BLaER1 (cell line): ENCODE measurements at regions not wholly inside any gene's neighbourhood (a gene's known extent, or its start where the extent isn't known, plus 50 kb on each side); places are given as distances from the start of the nearest gene placed in this dataset.
"Not testable (repeated sequence)": the region's sequence is repeated elsewhere in the genome, so short reads cannot be mapped to it uniquely, and the experiment has no call there.

Experiments used
- H3K27ac ChIP-seq: shearing (Covaris generic); formaldehyde crosslinking; 2 replicates; pipeline ENCODE4 v1.8.1; 2022
- H3K27me3 ChIP-seq: shearing (Covaris generic); formaldehyde crosslinking; 2 replicates; pipeline ENCODE4 v1.8.1; 2022
- H3K36me3 ChIP-seq: shearing (Covaris generic); formaldehyde crosslinking; 2 replicates; pipeline ENCODE4 v1.8.1; 2022
- H3K4me1 ChIP-seq: shearing (Covaris generic); formaldehyde crosslinking; 2 replicates; pipeline ENCODE4 v1.8.1; 2022
- H3K4me2 ChIP-seq: shearing (Covaris generic); formaldehyde crosslinking; 2 replicates; pipeline ENCODE4 v1.8.1; 2022
- H3K4me3 ChIP-seq: shearing (Covaris generic); formaldehyde crosslinking; 2 replicates; pipeline ENCODE4 v1.8.1; 2022
- H3K9ac ChIP-seq: shearing (Covaris generic); formaldehyde crosslinking; 2 replicates; pipeline ENCODE4 v1.8.1; 2022
- H3K9me3 ChIP-seq: shearing (Covaris generic); formaldehyde crosslinking; 2 replicates; pipeline ENCODE4 v1.8.1; 2022
- H4K20me1 ChIP-seq: shearing (Covaris generic); formaldehyde crosslinking; 2 replicates; pipeline ENCODE4 v1.8.1; 2022
- Cebpa-rat ChIP-seq: shearing (Covaris generic); IDR thresholded peaks from 2 replicates; pipeline ENCODE4 v1.8.1; 2022

DNA sequence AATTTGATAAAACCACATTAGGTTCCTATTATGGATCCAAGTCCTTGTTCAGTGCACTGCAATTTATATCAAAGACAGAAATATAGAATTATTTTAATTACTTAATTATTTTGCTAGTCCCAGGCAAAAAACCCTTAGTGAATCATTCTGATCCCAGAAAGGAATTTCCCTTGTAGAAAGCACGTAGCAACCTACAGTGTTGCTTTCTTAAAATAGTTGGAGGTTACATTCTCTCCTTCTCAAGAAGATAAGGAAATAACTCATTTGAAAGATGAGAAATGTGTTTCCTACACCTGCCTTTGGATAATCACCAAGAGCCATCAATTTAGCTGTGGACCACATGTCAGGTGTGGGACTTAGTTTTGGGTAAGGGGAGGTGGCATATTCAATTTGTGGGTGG, 434.9 kb downstream of the SHISA9 start:
- TF ChIP-seq Cebpa-rat = no peak
- no peaks in the 10 kb centered on the region for H4K20me1 ChIP-seq
- no peaks in the 10 kb centered on the region for H3K9me3 ChIP-seq
- H3K4me2 ChIP-seq = no peak overlapping the region
- H3K9ac ChIP-seq = no peak overlapping the region
- H3K27ac ChIP-seq = no peak overlapping the region
- H3K4me1 ChIP-seq = no peaks in the 10 kb centered on the region
- no peak overlapping the region for H3K4me3 ChIP-seq
- no peaks in the 10 kb centered on the region for H3K27me3 ChIP-seq
- H3K36me3 ChIP-seq = no peaks in the 10 kb centered on the region

GRCh38 chr16:13336907-13337881, 435.8 kb downstream of the SHISA9 start:
- not testable (repeated sequence) for H4K20me1 ChIP-seq, H3K36me3 ChIP-seq, H3K27me3 ChIP-seq, H3K27ac ChIP-seq, H3K4me1 ChIP-seq, H3K9ac ChIP-seq, H3K4me2 ChIP-seq, H3K9me3 ChIP-seq, H3K4me3 ChIP-seq

DNA sequence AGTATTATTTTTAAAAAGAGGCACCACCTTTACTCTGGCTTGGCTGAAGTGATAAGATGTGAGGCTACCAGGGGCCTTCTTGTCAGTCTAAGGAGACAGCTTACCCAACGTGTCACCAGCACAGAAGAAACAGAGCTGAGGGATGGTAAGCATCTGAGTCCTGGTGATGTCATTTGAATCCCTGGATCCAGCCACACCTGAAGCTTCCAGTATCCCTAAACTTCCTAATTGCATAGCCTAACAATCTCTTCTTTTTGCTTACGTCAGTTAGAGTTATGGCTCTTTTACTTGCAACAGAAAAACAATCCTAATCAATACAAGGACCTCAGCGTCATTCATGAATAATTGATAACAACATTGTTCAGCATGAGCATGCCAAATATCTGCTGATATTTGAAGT, 436.6 kb downstream of the SHISA9 start:
- TF ChIP-seq Cebpa-rat = no peak
- H4K20me1 ChIP-seq = no peaks in the 10 kb centered on the region
- no peaks in the 10 kb centered on the region for H3K27me3 ChIP-seq

DNA sequence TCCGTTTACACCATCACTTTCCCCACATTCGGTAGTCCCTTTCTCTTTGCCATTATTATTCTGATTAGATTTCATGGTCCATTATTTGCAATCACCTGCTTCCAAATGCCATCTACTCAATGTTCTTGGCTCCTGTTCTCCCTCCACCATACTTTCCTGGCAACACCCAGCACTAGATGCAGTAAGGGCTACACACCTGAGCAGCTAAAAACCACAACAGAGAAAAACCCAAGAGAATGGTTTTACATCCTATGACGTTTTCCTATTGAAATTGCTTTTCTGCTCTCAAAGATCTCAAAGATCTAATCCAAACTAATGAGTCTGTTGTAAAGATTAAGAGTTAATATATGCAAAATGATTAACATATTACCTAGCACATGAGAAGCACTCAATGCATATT, 441.3 kb downstream of the SHISA9 start:
- Histone ChIP-seq H3K4me3 (no peak overlapping the region), H3K36me3 (no peaks in the 10 kb centered on the region), H3K27me3 (no peaks in the 10 kb centered on the region), H3K4me1 (no peaks in the 10 kb centered on the region), H3K9ac (no peak overlapping the region), H3K4me2 (no peak overlapping the region), H3K27ac (no peak overlapping the region), H3K9me3 (no peaks in the 10 kb centered on the region), H4K20me1 (no peaks in the 10 kb centered on the region)
- TF ChIP-seq Cebpa-rat = no peak

More for the DNA sequence above, 436.6 kb downstream of the SHISA9 start:
- Histone ChIP-seq H3K4me1 (no peaks in the 10 kb centered on the region), H3K9ac (no peak overlapping the region), H3K9me3 (no peaks in the 10 kb centered on the region), H3K27ac (no peak overlapping the region), H3K36me3 (no peaks in the 10 kb centered on the region), H3K4me3 (no peak overlapping the region), H3K4me2 (no peak overlapping the region)

DNA sequence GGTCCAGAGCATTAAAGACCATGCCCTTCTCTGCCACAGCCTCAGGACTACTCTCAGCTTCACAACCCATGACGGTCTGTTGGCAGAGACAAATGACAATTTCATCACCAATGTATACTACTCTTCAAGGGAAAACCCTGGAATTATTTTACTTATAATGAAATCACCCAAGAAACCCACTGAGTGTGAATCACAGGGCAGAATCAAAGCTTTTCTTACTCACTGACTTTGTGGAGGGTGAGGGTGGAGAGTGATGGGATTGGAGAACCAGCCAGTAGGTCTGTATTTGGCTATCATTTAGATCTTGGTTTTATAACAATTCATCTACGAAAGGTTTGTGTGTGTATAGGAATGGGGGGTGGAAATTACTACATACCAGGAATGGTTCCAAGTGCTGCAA, 442.6 kb downstream of the SHISA9 start:
- Histone ChIP-seq H3K36me3 (no peaks in the 10 kb centered on the region), H3K9ac (no peak overlapping the region), H4K20me1 (no peaks in the 10 kb centered on the region), H3K4me3 (no peak overlapping the region), H3K27me3 (no peaks in the 10 kb centered on the region), H3K27ac (no peak overlapping the region), H3K4me1 (no peaks in the 10 kb centered on the region), H3K4me2 (no peak overlapping the region), H3K9me3 (no peaks in the 10 kb centered on the region)
- TF ChIP-seq Cebpa-rat = no peak

DNA sequence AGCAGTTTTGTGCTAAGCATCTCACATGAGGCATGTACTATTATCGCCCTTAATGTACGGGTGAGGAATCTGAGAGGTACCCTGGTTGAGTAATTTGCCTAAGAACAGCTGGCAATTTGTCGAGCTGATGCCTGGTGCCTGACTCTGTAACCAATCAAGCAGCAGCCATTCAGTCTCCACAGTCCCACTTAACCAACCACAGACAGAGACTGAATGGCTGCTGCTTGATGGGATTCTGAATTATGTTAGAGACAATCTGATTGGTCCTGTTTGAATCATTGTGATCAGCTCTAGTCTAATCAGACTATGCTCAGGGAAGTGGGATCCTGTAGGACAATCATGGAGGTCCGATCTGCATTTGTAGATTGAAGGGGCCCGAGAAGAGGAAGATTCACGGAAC, 447.0 kb downstream of the SHISA9 start:
- H3K4me2 ChIP-seq = no peak overlapping the region
- H3K4me1 ChIP-seq = no peaks in the 10 kb centered on the region
- no peak for TF ChIP-seq Cebpa-rat
- H3K9ac ChIP-seq = no peak overlapping the region
- H3K4me3 ChIP-seq = no peak overlapping the region
- H3K27ac ChIP-seq = no peak overlapping the region
- H3K9me3 ChIP-seq = no peaks in the 10 kb centered on the region
- H4K20me1 ChIP-seq = no peaks in the 10 kb centered on the region
- H3K27me3 ChIP-seq = no peaks in the 10 kb centered on the region
- no peaks in the 10 kb centered on the region for H3K36me3 ChIP-seq

GRCh38 chr16:13350000-13350399, 448.6 kb downstream of the SHISA9 start:
- Histone ChIP-seq H3K27me3 (no peaks in the 10 kb centered on the region), H3K4me2 (no peak overlapping the region), H4K20me1 (no peaks in the 10 kb centered on the region), H3K9me3 (no peaks in the 10 kb centered on the region), H3K4me3 (no peak overlapping the region), H3K36me3 (no peaks in the 10 kb centered on the region), H3K4me1 (no peaks in the 10 kb centered on the region), H3K27ac (no peak overlapping the region), H3K9ac (no peak overlapping the region)
- no peak for TF ChIP-seq Cebpa-rat

DNA sequence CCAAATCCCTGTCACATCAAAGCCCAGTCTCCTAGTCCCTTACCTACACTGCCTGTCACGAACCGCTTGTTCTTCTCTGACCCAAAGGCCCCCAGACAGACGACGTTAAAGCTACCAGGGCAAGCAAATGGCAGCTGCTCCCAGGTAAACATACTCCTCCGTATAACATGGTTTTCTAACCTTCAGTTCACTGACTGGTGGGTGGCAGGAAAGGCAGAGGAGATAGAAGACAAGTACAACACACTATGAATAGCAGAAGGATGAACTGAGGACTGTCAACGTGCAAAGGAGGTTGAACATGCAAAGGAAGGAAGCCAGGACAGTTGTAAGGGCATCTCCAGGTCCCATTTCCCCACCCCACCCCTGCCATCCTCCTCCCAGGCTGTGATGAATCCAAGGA, 449.8 kb downstream of the SHISA9 start:
- H3K36me3 ChIP-seq = no peaks in the 10 kb centered on the region
- H3K4me2 ChIP-seq = no peak overlapping the region
- H3K9me3 ChIP-seq = no peaks in the 10 kb centered on the region
- no peak overlapping the region for H3K4me3 ChIP-seq
- no peak overlapping the region for H3K9ac ChIP-seq
- no peak for TF ChIP-seq Cebpa-rat
- H3K27ac ChIP-seq = no peak overlapping the region
- H4K20me1 ChIP-seq = no peaks in the 10 kb centered on the region
- no peaks in the 10 kb centered on the region for H3K27me3 ChIP-seq
- no peaks in the 10 kb centered on the region for H3K4me1 ChIP-seq

GRCh38 chr16:13351601-13352217, 450.3 kb downstream of the SHISA9 start:
- Histone ChIP-seq H3K4me2 (no peak overlapping the region), H4K20me1 (no peaks in the 10 kb centered on the region), H3K36me3 (no peaks in the 10 kb centered on the region), H3K9ac (no peak overlapping the region), H3K4me3 (no peak overlapping the region), H3K27ac (no peak overlapping the region), H3K27me3 (no peaks in the 10 kb centered on the region), H3K9me3 (no peaks in the 10 kb centered on the region), H3K4me1 (no peaks in the 10 kb centered on the region)
- no peak for TF ChIP-seq Cebpa-rat

DNA sequence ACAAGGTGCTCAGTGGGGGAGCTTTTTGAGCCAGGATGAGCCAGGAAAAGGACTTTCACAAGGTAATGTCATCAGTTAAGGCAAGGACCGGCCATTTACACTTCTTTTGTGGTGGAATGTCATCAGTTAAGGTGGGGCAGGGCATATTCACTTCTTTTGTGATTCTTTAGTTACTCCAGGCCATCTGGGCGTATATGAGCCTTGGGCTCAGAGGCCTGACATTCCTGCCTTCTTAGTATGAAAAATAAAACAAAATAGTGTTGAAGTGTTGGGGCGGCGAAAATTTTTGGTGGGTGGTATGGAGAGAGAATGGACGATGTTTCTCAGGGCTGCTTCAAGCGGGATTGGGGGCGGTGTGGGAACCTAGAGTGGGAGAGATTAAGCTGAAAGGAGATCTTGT, 451.4 kb downstream of the SHISA9 start:
- not testable (repeated sequence) for H3K36me3 ChIP-seq, H3K9ac ChIP-seq, H3K4me1 ChIP-seq, H3K4me3 ChIP-seq, H3K27ac ChIP-seq, H3K27me3 ChIP-seq, H3K4me2 ChIP-seq, H4K20me1 ChIP-seq, H3K9me3 ChIP-seq

GRCh38 chr16:13357842-13358241, 456.4 kb downstream of the SHISA9 start:
- H3K4me2 ChIP-seq, H3K9ac ChIP-seq, H3K27ac ChIP-seq, H3K4me1 ChIP-seq, H3K27me3 ChIP-seq, H3K36me3 ChIP-seq, H3K4me3 ChIP-seq, H4K20me1 ChIP-seq: not testable (repeated sequence)
- H3K9me3 ChIP-seq = peaks cover 19% of the 10 kb centered on the region
